ENCODE measurements at regions not wholly inside any gene's neighbourhood (a gene's known extent, or its start where the extent isn't known, plus 50 kb on each side); places are given as distances from the start of the nearest gene placed in this dataset.

GRCh38 chr5:57063773-57064172, 110.1 kb upstream of the GPBP1 start:
- Histone ChIP-seq H3K9ac (ENCODE audit: low read length) (no peak overlapping the region), H3K4me2 (ENCODE audit: low read length) (no peak overlapping the region), H3K27me3 (ENCODE audit: insufficient read depth, low read depth, low read length) (no peaks in the 10 kb centered on the region), H3K79me2 (replicated peaks; ENCODE audit: insufficient read depth, low read length) (no peaks in the 10 kb centered on the region), H3K36me3 (ENCODE audit: insufficient read depth, low read length) (no peaks in the 10 kb centered on the region), H3K9me2 (ENCODE audit: insufficient read depth, low read length) (no peaks in the 10 kb centered on the region), H3K9me3 (ENCODE audit: low read length) (no peaks in the 10 kb centered on the region), H2AFZ (ENCODE audit: low read depth, low read length) (no peak overlapping the region), H3K4me3 (ENCODE audit: low read length) (no peak overlapping the region), H4K20me1 (ENCODE audit: insufficient read depth) (no peaks in the 10 kb centered on the region), H3K27ac (ENCODE audit: low read length) (no peak overlapping the region), H3F3A (ENCODE audit: insufficient read depth, low read length, poor library complexity, severe bottlenecking) (no peaks in the 10 kb centered on the region)
- TF ChIP-seq SMC3 (conservative IDR thresholded peaks at IDR 0.05; ENCODE audit: poor library complexity) (no peak), POLR2AphosphoS5 (IDR thresholded peaks at IDR 0.05) (no peak)

GRCh38 chr5:57066924-57067596, 106.8 kb upstream of the GPBP1 start:
- Histone ChIP-seq H3K36me3 (ENCODE audit: insufficient read depth, low read length) (no peaks in the 10 kb centered on the region), H4K20me1 (ENCODE audit: insufficient read depth) (no peaks in the 10 kb centered on the region), H3K4me2 (ENCODE audit: low read length) (no peak overlapping the region), H3K4me3 (ENCODE audit: low read length) (no peak overlapping the region), H3K9me2 (ENCODE audit: insufficient read depth, low read length) (no peaks in the 10 kb centered on the region), H3K79me2 (replicated peaks; ENCODE audit: insufficient read depth, low read length) (no peaks in the 10 kb centered on the region), H3K27ac (ENCODE audit: low read length) (no peak overlapping the region), H3K9me3 (ENCODE audit: low read length) (no peaks in the 10 kb centered on the region), H3F3A (ENCODE audit: insufficient read depth, low read length, poor library complexity, severe bottlenecking) (no peaks in the 10 kb centered on the region), H3K27me3 (ENCODE audit: insufficient read depth, low read depth, low read length) (no peaks in the 10 kb centered on the region), H3K9ac (ENCODE audit: low read length) (no peak overlapping the region), H2AFZ (ENCODE audit: low read depth, low read length) (no peak overlapping the region)
- TF ChIP-seq SMC3 (conservative IDR thresholded peaks at IDR 0.05; ENCODE audit: poor library complexity) (no peak), EP300 (conservative IDR thresholded peaks at IDR 0.05; ENCODE audit: poor library complexity, severe bottlenecking) (no peak), RAD21 (conservative IDR thresholded peaks at IDR 0.05) (no peak), POLR2AphosphoS5 (IDR thresholded peaks at IDR 0.05) (no peak), EZH2 (IDR thresholded peaks at IDR 0.05; ENCODE audit: borderline replicate concordance, insufficient read depth, low read length, poor library complexity, severe bottlenecking) (no peak), CTCF (IDR thresholded peaks at IDR 0.05; ENCODE audit: poor library complexity, severe bottlenecking) (no peak), TAF1 (IDR thresholded peaks at IDR 0.05; ENCODE audit: low read depth) (no peak), REST (IDR thresholded peaks at IDR 0.05; ENCODE audit: borderline replicate concordance) (no peak)

GRCh38 chr5:57067597-57067924, 106.3 kb upstream of the GPBP1 start:
- Histone ChIP-seq H3K79me2 (replicated peaks; ENCODE audit: insufficient read depth, low read length) (no peaks in the 10 kb centered on the region), H3K9me3 (ENCODE audit: low read length) (no peaks in the 10 kb centered on the region), H3K36me3 (ENCODE audit: insufficient read depth, low read length) (no peaks in the 10 kb centered on the region), H3K4me2 (ENCODE audit: low read length) (no peak overlapping the region), H3K9ac (ENCODE audit: low read length) (no peak overlapping the region), H4K20me1 (ENCODE audit: insufficient read depth) (no peaks in the 10 kb centered on the region), H3K9me2 (ENCODE audit: insufficient read depth, low read length) (no peaks in the 10 kb centered on the region), H3F3A (ENCODE audit: insufficient read depth, low read length, poor library complexity, severe bottlenecking) (no peaks in the 10 kb centered on the region), H3K27ac (ENCODE audit: low read length) (no peak overlapping the region), H3K4me3 (ENCODE audit: low read length) (no peak overlapping the region), H3K27me3 (ENCODE audit: insufficient read depth, low read depth, low read length) (no peaks in the 10 kb centered on the region), H2AFZ (ENCODE audit: low read depth, low read length) (no peak overlapping the region)
- TF ChIP-seq CTCF (IDR thresholded peaks at IDR 0.05; ENCODE audit: poor library complexity, severe bottlenecking) (no peak), MXI1 (conservative IDR thresholded peaks at IDR 0.05; ENCODE audit: poor library complexity, severe bottlenecking) (no peak), POLR2AphosphoS5 (IDR thresholded peaks at IDR 0.05) (no peak), EP300 (conservative IDR thresholded peaks at IDR 0.05; ENCODE audit: poor library complexity, severe bottlenecking) (no peak), REST (IDR thresholded peaks at IDR 0.05; ENCODE audit: borderline replicate concordance) (no peak), EZH2 (IDR thresholded peaks at IDR 0.05; ENCODE audit: borderline replicate concordance, insufficient read depth, low read length, poor library complexity, severe bottlenecking) (no peak), TAF1 (IDR thresholded peaks at IDR 0.05; ENCODE audit: low read depth) (no peak), SMC3 (conservative IDR thresholded peaks at IDR 0.05; ENCODE audit: poor library complexity) (no peak), RAD21 (conservative IDR thresholded peaks at IDR 0.05) (no peak)
